GM23248 (cell line): ENCODE measurements at regions not wholly inside any gene's neighbourhood (a gene's known extent, or its start where the extent isn't known, plus 50 kb on each side); places are given as distances from the start of the nearest gene placed in this dataset.

ENCODE experiments used
- DNase-seq: peaks from one replicate; pipeline ENCODE4 v3.0.0-alpha.2; 2015
- H2AFZ ChIP-seq: fragments of 200-600 bp; sonication (generic); 2 replicates; pipeline ENCODE4 v1.6.1; 2016; ENCODE audit warnings: antibody characterized with exemption
- H3F3A ChIP-seq: fragments of 200-600 bp; sonication (generic); 2 replicates; pipeline ENCODE4 v1.6.1; 2016; ENCODE audit warnings: mild to moderate bottlenecking, antibody characterized with exemption, mixed run types; ENCODE audit not compliant: insufficient read depth
- H3K27ac ChIP-seq: fragments of 200-600 bp; sonication (generic); 2 replicates; pipeline ENCODE4 v1.5.1; 2016; ENCODE audit warnings: mild to moderate bottlenecking
- H3K27me3 ChIP-seq: fragments of 200-600 bp; sonication (generic); replicated peaks from 2 replicates; pipeline ENCODE4 v1.6.1; 2016; ENCODE audit warnings: mild to moderate bottlenecking; ENCODE audit not compliant: insufficient read depth
- H3K36me3 ChIP-seq: fragments of 200-600 bp; sonication (generic); 2 replicates; pipeline ENCODE4 v1.6.1; 2016; ENCODE audit warnings: low read depth, mild to moderate bottlenecking
- H3K4me1 ChIP-seq: fragments of 200-600 bp; sonication (generic); 2 replicates; pipeline ENCODE4 v1.6.1; 2016; ENCODE audit warnings: mild to moderate bottlenecking; ENCODE audit not compliant: insufficient read depth
- H3K4me2 ChIP-seq: fragments of 200-600 bp; sonication (generic); one replicate; pipeline ENCODE4 v1.6.1; 2016; ENCODE audit warnings: mild to moderate bottlenecking; ENCODE audit not compliant: unreplicated experiment
- H3K4me3 ChIP-seq: fragments of 200-600 bp; sonication (generic); 2 replicates; pipeline ENCODE4 v1.5.1; 2016; ENCODE audit warnings: mild to moderate bottlenecking
- H3K79me2 ChIP-seq: fragments of 200-600 bp; sonication (generic); 2 replicates; pipeline ENCODE4 v1.6.1; 2016; ENCODE audit warnings: mild to moderate bottlenecking; ENCODE audit not compliant: insufficient read depth
- H3K9ac ChIP-seq: fragments of 200-600 bp; sonication (generic); 2 replicates; pipeline ENCODE4 v1.6.1; 2016; ENCODE audit warnings: mild to moderate bottlenecking
- H3K9me2 ChIP-seq: fragments of 200-600 bp; sonication (generic); 2 replicates; pipeline ENCODE4 v1.6.1; 2016; ENCODE audit warnings: mixed run types, mild to moderate bottlenecking, moderate library complexity; ENCODE audit not compliant: insufficient read depth
- H3K9me3 ChIP-seq: fragments of 200-600 bp; sonication (generic); one replicate; pipeline ENCODE4 v1.6.1; 2017; ENCODE audit warnings: low read depth
- H4K20me1 ChIP-seq: fragments of 200-600 bp; sonication (generic); 2 replicates; pipeline ENCODE4 v1.6.0; 2016; ENCODE audit not compliant: insufficient read depth
- EZH2 ChIP-seq: fragments of 200-600 bp; sonication (generic); IDR thresholded peaks from 2 replicates; pipeline ENCODE4 v1.6.1; 2018; ENCODE audit warnings: antibody characterized with exemption, mild to moderate bottlenecking; ENCODE audit not compliant: insufficient read depth, poor library complexity, severe bottlenecking
- EZH2phosphoT487 ChIP-seq: fragments of 200-600 bp; sonication (generic); IDR thresholded peaks from 2 replicates; pipeline ENCODE4 v1.6.1; 2018; ENCODE audit warnings: antibody characterized with exemption, moderate library complexity, mild to moderate bottlenecking, low read depth; ENCODE audit not compliant: insufficient read depth
- WGBS, 2 experiments: methylation state at CpG; one replicate each; pipeline ENCODE4 v1.1.6; 2015 to 2017; ENCODE audit warnings: low lambda C conversion rate in 2 of 2, low coverage in 1 of 2; ENCODE audit errors: missing lambda C conversion rate in 2 of 2; 5-methylcytosine and 5-hydroxymethylcytosine counted together
- in situ Hi-C: fragments of 300-500 bp; cut with MboI; formaldehyde crosslinking; loops from 2 replicates; pipeline ENCODE4 v1.15.0; 2020

GRCh38 chr11:123305601-123306375 lies 110.7 kb upstream of the CLMP start:
- no peaks in the 10 kb centered on the region for H3K36me3 ChIP-seq
- H3K4me2 ChIP-seq, result no peak overlapping the region
- H4K20me1 ChIP-seq, result no peaks in the 10 kb centered on the region
- H3K4me3 ChIP-seq, result no peak overlapping the region
- no peak overlapping the region for H3K27ac ChIP-seq
- H3F3A ChIP-seq, result peaks cover 28% of the 10 kb centered on the region
- 96 to 97% methylated on average over 10 of the region's 10 CpGs for WGBS, 2 experiments
- in situ Hi-C loops, result no loop called here
- peaks cover 30% of the 10 kb centered on the region for H3K4me1 ChIP-seq
- no peak overlapping the region for H3K9ac ChIP-seq
- H3K9me2 ChIP-seq, result no peaks in the 10 kb centered on the region
- H2AFZ ChIP-seq, result no peak overlapping the region
- no peak for DNase-seq
- H3K9me3 ChIP-seq, result no peaks in the 10 kb centered on the region
- H3K79me2 ChIP-seq, result no peaks in the 10 kb centered on the region
- TF ChIP-seq EZH2phosphoT487 (no peak), EZH2 (no peak)
- H3K27me3 ChIP-seq, result no peaks in the 10 kb centered on the region

- Histone ChIP-seq H3K9ac (no peak overlapping the region), H3K79me2 (no peaks in the 10 kb centered on the region), H3K4me1 (peaks cover 30% of the 10 kb centered on the region), H3K9me2 (no peaks in the 10 kb centered on the region), H3K9me3 (no peaks in the 10 kb centered on the region), H3K27me3 (no peaks in the 10 kb centered on the region), H3K36me3 (no peaks in the 10 kb centered on the region), H3F3A (peaks cover 28% of the 10 kb centered on the region), H3K4me2 (no peak overlapping the region), H3K27ac (no peak overlapping the region), H4K20me1 (no peaks in the 10 kb centered on the region), H3K4me3 (no peak overlapping the region), H2AFZ (no peak overlapping the region)
- in situ Hi-C loops, result loop anchor here (5.0 kb wide), 1 partner anchor 172 kb away; no protein-coding TSS in a partner anchor
- no peak for DNase-seq
- 98% methylated on average over 8 of the region's 8 CpGs for WGBS, 2 experiments
- TF ChIP-seq EZH2, result no peak
- no peak for TF ChIP-seq EZH2phosphoT487
Measured at GRCh38 chr11:123304828-123305466, 109.9 kb upstream of the CLMP start.

GRCh38 chr11:123303924-123304323 lies 108.9 kb upstream of the CLMP start:
- H3K27me3 ChIP-seq, result no peaks in the 10 kb centered on the region
- H3K27ac ChIP-seq, result no peak overlapping the region
- WGBS, 2 experiments, result 95 to 98% methylated on average over 6 of the region's 6 CpGs
- in situ Hi-C loops, result loop anchor here (5.0 kb wide), 1 partner anchor 173 kb away; no protein-coding TSS in a partner anchor
- no peaks in the 10 kb centered on the region for H3K9me3 ChIP-seq
- TF ChIP-seq EZH2phosphoT487 (no peak), EZH2 (no peak)
- peaks cover 30% of the 10 kb centered on the region for H3K4me1 ChIP-seq
- no peak overlapping the region for H3K9ac ChIP-seq
- no peak for DNase-seq
- H3F3A ChIP-seq, result peaks cover 24% of the 10 kb centered on the region
- H3K4me2 ChIP-seq, result no peak overlapping the region
- H3K4me3 ChIP-seq, result no peak overlapping the region
- no peaks in the 10 kb centered on the region for H4K20me1 ChIP-seq
- no peaks in the 10 kb centered on the region for H3K36me3 ChIP-seq
- H3K79me2 ChIP-seq, result no peaks in the 10 kb centered on the region
- H2AFZ ChIP-seq, result no peak overlapping the region
- no peaks in the 10 kb centered on the region for H3K9me2 ChIP-seq

- peak; percentile 88 for DNase-seq
- Histone ChIP-seq H3F3A (peaks cover 17% of the 10 kb centered on the region; the same call in 1 of the 2 replicates), H3K27ac (peak overlapping the region; percentile 33), H3K36me3 (no peaks in the 10 kb centered on the region), H3K4me2 (peak overlapping the region; percentile 88), H3K9me2 (no peaks in the 10 kb centered on the region), H3K9ac (peak overlapping the region; percentile 41; the same call in 1 of the 2 replicates), H3K79me2 (no peaks in the 10 kb centered on the region), H3K4me1 (peaks cover 19% of the 10 kb centered on the region), H3K4me3 (peak overlapping the region; percentile 65), H2AFZ (peak overlapping the region; percentile 79; the same call in 1 of the 2 replicates), H3K27me3 (no peaks in the 10 kb centered on the region), H4K20me1 (no peaks in the 10 kb centered on the region), H3K9me3 (no peaks in the 10 kb centered on the region)
- in situ Hi-C loops, result loop anchor here (5.0 kb wide), 1 partner anchor 175 kb away; no protein-coding TSS in a partner anchor
- WGBS, 2 experiments, result 17 to 19% methylated on average over 8 of the region's 8 CpGs
- TF ChIP-seq EZH2 (no peak), EZH2phosphoT487 (no peak)
Measured at GRCh38 chr11:123302751-123303195, 107.7 kb upstream of the CLMP start.
